Caco-2 (cell line): ENCODE measurements at regions not wholly inside any gene's neighbourhood (a gene's known extent, or its start where the extent isn't known, plus 50 kb on each side); places are given as distances from the start of the nearest gene placed in this dataset.

ENCODE experiments used
- BruUV-seq: library from RNA; stranded (reverse); fragments of 400-500 nt; replicated peaks from 2 replicates; lab custom pipeline; 2021; lab: Mats Ljungman, UMichigan
- CTCF ChIA-PET: fragments of 300-600 bp; sonication (Branson Sonifier 250); formaldehyde crosslinking; loops from one replicate; lab custom pipeline; 2022; ENCODE audit warnings: antibody characterized with exemption; lab: Charles Lee
- POLR2A ChIA-PET: fragments of 300-600 bp; sonication (Branson Sonifier 250); formaldehyde crosslinking; loops from one replicate; lab custom pipeline; 2022; ENCODE audit warnings: antibody characterized with exemption; lab: Charles Lee
- DNase-seq, 2 experiments: peaks; one replicate each; pipeline versions ENCODE4 v3.0.0 to v3.0.0-alpha.2; 2020 to 2022
- H3K27me3 ChIP-seq: replicated peaks from 2 replicates; pipeline ENCODE4 v1.6.0; 2011; ENCODE audit warnings: low read length; ENCODE audit not compliant: control insufficient read depth, insufficient read depth
- H3K36me3 ChIP-seq: 2 replicates; pipeline ENCODE4 v1.5.1; 2011; ENCODE audit warnings: low read length; ENCODE audit not compliant: control insufficient read depth, insufficient read depth
- H3K4me1 ChIP-seq: fragments of 250-450 bp; sonication (Bioruptor Pico); 2 replicates; pipeline ENCODE4 v1.5.1; 2020; ENCODE audit warnings: mild to moderate bottlenecking
- H3K4me3 ChIP-seq: 2 replicates; pipeline ENCODE4 v1.5.1; 2011; ENCODE audit warnings: low read depth, mild to moderate bottlenecking, control low read depth, low read length
- H3K9me3 ChIP-seq: fragments of 250-450 bp; sonication (Bioruptor Pico); 2 replicates; pipeline ENCODE4 v1.5.1; 2020; ENCODE audit warnings: mild to moderate bottlenecking, moderate library complexity
- H3K27ac Mint-ChIP-seq: one replicate; pipeline ENCODE4 v1.8.0; 2022; ENCODE audit warnings: mixed read lengths; ENCODE audit not compliant: unreplicated experiment
- H3K27me3 Mint-ChIP-seq: one replicate; pipeline ENCODE4 v1.8.0; 2022; ENCODE audit warnings: mixed read lengths; ENCODE audit not compliant: insufficient read depth, unreplicated experiment
- H3K36me3 Mint-ChIP-seq: one replicate; pipeline ENCODE4 v1.8.0; 2022; ENCODE audit warnings: mild to moderate bottlenecking, mixed read lengths; ENCODE audit not compliant: insufficient read depth, unreplicated experiment
- H3K4me1 Mint-ChIP-seq: one replicate; pipeline ENCODE4 v1.8.0; 2022; ENCODE audit warnings: low read depth, mixed read lengths; ENCODE audit not compliant: unreplicated experiment
- H3K4me3 Mint-ChIP-seq: one replicate; pipeline ENCODE4 v1.8.0; 2022; ENCODE audit warnings: mild to moderate bottlenecking, moderate library complexity, mixed read lengths; ENCODE audit not compliant: unreplicated experiment
- H3K9me3 Mint-ChIP-seq: one replicate; pipeline ENCODE4 v1.8.0; 2022; ENCODE audit warnings: mixed read lengths; ENCODE audit not compliant: unreplicated experiment
- intact Hi-C: fragments of 100-400 bp; cut with micrococcal nuclease; formaldehyde crosslinking; loops from one replicate; pipeline ENCODE4 v1.10.0; 2022; ENCODE audit not compliant: unreplicated experiment
- TF ChIP-seq, protein P1 (sequence below), 2 experiments: fragments of 200-600 bp in 1 of 2; IDR thresholded peaks; 1 replicate in 1 of 2; 2 replicates in 1 of 2; pipeline versions ENCODE4 v1.5.1 to v1.8.0; 2011 to 2022; ENCODE audit warnings: antibody characterized with exemption in 1 of 2, control low read depth in 1 of 2, inconsistent platforms in 1 of 2, low read depth in 1 of 2, low read length in 1 of 2, mild to moderate bottlenecking in 1 of 2, moderate library complexity in 1 of 2; ENCODE audit not compliant: insufficient read depth in 1 of 2, severe bottlenecking in 1 of 2, unreplicated experiment in 1 of 2

DNA sequence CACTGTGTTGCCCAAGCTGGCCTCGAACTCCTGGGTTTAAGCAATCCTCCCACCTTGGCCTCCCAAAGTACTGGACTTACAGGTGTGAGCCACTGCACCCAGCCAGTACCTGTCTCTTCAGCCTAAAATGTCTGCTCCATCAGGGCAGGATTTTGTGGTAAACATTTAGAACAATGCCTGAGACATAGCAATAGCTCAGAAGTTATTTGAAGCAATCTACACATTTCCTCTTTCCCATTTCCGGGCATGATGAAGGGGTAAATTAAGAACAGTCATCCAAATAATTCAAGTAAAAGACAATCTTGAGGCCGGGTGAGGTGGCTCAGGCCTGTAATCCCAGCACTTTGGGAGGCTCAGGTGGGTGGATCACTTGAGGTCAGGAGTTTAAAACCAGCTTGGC is 69.0 kb upstream of the ZNF217 start:
- ChIA-PET CTCF (interaction anchor here (2.6 kb wide), 1 partner anchor 15 kb away, joined by 9 read pairs; no protein-coding TSS in a partner anchor), POLR2A (no interaction called here)

DNA sequence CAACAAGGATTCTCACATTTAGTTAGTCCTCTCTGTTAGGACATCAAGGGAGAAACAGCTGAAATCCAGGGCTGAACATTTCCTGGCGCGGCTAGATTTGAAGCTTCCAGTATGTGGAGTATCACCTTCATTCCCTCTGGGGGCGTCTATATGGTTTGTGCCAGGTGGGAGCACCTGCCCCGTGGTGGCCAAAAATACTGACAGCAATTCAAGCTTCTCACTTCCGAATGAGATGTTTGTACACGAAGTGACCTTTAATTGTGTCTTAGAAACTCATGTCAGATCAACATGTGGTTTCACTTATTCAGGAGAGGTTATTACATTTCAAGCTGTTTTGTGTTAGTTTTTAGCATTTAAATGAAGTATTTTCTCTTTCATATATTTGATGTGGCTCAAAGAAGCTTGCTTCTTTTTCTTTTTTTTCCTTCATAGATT is 67.3 kb upstream of the ZNF217 start:
- no peaks in the 10 kb centered on the region for H3K36me3 ChIP-seq
- DNase-seq, result peak in 1 of 2 experiments; percentile 32
- H3K4me3 ChIP-seq, result no peak overlapping the region
- peaks cover 25% of the 10 kb centered on the region for H3K4me1 ChIP-seq
- H3K36me3 Mint-ChIP-seq, result no peaks in the 10 kb centered on the region
- H3K9me3 Mint-ChIP-seq, result no peaks in the 10 kb centered on the region
- BruUV-seq, result no TSS peak
- H3K27ac Mint-ChIP-seq, result peak overlapping the region; percentile 67
- H3K9me3 ChIP-seq, result no peaks in the 10 kb centered on the region
- H3K4me3 Mint-ChIP-seq, result no peak overlapping the region
- CTCF ChIA-PET, result interaction anchor here (0.8 to 2.6 kb wide), 3 partner anchors 17 to 205 kb away, joined by 3 to 9 read pairs (median 5); no protein-coding TSS in a partner anchor
- H3K27me3 Mint-ChIP-seq, result no peaks in the 10 kb centered on the region
- POLR2A ChIA-PET, result interaction anchor here (0.6 to 1.4 kb wide), 4 partner anchors 12 to 77 kb away, joined by 3 to 10 read pairs (median 4); partner anchors contain the start of gene ZNF217
- peaks cover 48% of the 10 kb centered on the region for H3K4me1 Mint-ChIP-seq
- intact Hi-C loops, result loop anchor here (5.0 kb wide), 2 partner anchors 84 to 206 kb away; no protein-coding TSS in a partner anchor
- H3K27me3 ChIP-seq, result no peaks in the 10 kb centered on the region
- TF ChIP-seq, protein P1, sequence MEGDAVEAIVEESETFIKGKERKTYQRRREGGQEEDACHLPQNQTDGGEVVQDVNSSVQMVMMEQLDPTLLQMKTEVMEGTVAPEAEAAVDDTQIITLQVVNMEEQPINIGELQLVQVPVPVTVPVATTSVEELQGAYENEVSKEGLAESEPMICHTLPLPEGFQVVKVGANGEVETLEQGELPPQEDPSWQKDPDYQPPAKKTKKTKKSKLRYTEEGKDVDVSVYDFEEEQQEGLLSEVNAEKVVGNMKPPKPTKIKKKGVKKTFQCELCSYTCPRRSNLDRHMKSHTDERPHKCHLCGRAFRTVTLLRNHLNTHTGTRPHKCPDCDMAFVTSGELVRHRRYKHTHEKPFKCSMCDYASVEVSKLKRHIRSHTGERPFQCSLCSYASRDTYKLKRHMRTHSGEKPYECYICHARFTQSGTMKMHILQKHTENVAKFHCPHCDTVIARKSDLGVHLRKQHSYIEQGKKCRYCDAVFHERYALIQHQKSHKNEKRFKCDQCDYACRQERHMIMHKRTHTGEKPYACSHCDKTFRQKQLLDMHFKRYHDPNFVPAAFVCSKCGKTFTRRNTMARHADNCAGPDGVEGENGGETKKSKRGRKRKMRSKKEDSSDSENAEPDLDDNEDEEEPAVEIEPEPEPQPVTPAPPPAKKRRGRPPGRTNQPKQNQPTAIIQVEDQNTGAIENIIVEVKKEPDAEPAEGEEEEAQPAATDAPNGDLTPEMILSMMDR (IDR thresholded peaks at IDR 0.05; ENCODE audit: insufficient read depth in 1 of 2, low read depth in 1 of 2, low read length in 1 of 2, severe bottlenecking in 1 of 2, unreplicated experiment in 1 of 2), result no peak

More for the DNA sequence above, 69.0 kb upstream of the ZNF217 start:
- Mint-ChIP-seq H3K36me3 (no peaks in the 10 kb centered on the region), H3K4me1 (peaks cover 38% of the 10 kb centered on the region), H3K27ac (peak overlapping the region; percentile 67), H3K27me3 (no peaks in the 10 kb centered on the region), H3K9me3 (no peaks in the 10 kb centered on the region), H3K4me3 (no peak overlapping the region)
- H3K4me3 ChIP-seq, result no peak overlapping the region
- BruUV-seq, result no TSS peak
- H3K4me1 ChIP-seq, result peaks cover 15% of the 10 kb centered on the region
- intact Hi-C loops, result loop anchor here (5.0 kb wide), 2 partner anchors 85 to 205 kb away; no protein-coding TSS in a partner anchor
- TF ChIP-seq, protein P1 (IDR thresholded peaks at IDR 0.05; ENCODE audit: insufficient read depth in 1 of 2, low read depth in 1 of 2, low read length in 1 of 2, severe bottlenecking in 1 of 2, unreplicated experiment in 1 of 2), result no peak
- no peaks in the 10 kb centered on the region for H3K9me3 ChIP-seq
- peak in 1 of 2 experiments; percentile 33 for DNase-seq
- no peaks in the 10 kb centered on the region for H3K27me3 ChIP-seq
- no peaks in the 10 kb centered on the region for H3K36me3 ChIP-seq

DNA sequence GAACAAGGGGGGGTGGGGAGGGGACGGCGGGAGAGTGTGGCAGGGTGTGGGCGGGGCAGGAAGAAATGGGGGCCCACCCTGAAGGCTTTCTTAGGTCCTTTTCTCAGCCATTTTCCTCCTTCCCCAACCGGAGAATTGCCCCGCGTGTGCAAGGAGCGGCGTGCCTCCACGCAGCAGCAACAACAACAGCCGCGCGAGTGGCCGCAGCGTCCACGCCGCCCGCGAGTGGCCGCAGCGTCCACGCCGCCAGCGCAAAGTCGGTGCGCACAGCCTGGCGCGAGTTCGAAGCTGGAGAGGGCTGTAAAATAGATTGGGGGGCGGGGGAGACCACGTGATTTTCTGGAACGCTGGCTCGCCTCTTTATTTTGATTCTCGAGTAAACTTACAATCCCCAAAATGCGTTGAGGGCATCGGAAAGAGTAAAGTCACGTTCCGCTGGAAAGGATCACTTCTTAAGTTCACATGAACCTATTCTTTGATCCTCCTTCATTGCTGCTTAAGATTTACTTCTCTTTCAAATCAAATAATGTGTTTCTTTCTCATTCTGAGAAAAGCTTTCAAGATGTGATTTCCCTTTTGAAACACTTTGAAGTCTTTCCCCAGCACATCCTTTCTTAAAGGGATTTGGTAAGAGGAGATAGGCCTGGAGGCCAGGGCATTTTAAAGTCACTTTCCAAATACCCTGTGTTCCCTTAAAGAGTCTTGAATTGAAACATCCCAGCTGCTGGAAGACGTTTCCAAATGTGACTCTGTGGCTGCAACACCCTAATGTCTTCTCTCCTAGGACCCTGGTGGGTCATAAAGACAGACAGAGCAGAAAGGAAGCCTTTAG is 66.7 kb upstream of the ZNF217 start:
- H3K4me1 ChIP-seq, result peaks cover 29% of the 10 kb centered on the region
- Mint-ChIP-seq H3K27ac (peak overlapping the region; percentile 67), H3K9me3 (no peaks in the 10 kb centered on the region), H3K4me1 (peaks cover 53% of the 10 kb centered on the region), H3K4me3 (no peak overlapping the region), H3K36me3 (no peaks in the 10 kb centered on the region), H3K27me3 (no peaks in the 10 kb centered on the region)
- TF ChIP-seq, protein P1 (IDR thresholded peaks at IDR 0.05; ENCODE audit: insufficient read depth in 1 of 2, low read depth in 1 of 2, low read length in 1 of 2, severe bottlenecking in 1 of 2, unreplicated experiment in 1 of 2), result no peak
- H3K27me3 ChIP-seq, result no peaks in the 10 kb centered on the region
- POLR2A ChIA-PET, result interaction anchor here (0.9 kb wide), 1 partner anchor 78 kb away, joined by 5 read pairs; no protein-coding TSS in a partner anchor
- H3K36me3 ChIP-seq, result no peaks in the 10 kb centered on the region
- DNase-seq, result peak in 1 of 2 experiments; percentile 16
- no peaks in the 10 kb centered on the region for H3K9me3 ChIP-seq
- no peak overlapping the region for H3K4me3 ChIP-seq
- intact Hi-C loops, result loop anchor here (5.0 kb wide), 2 partner anchors 83 to 207 kb away; no protein-coding TSS in a partner anchor
- BruUV-seq, result no TSS peak
- CTCF ChIA-PET, result interaction anchor here (1.8 to 2.6 kb wide), 2 partner anchors 18 kb away, joined by 5 to 9 read pairs; no protein-coding TSS in a partner anchor
